Stimulated activated CD8-positive, alpha-beta memory T cell treated with anti-CD3 and anti-CD28 coated beads, Interleukin-7, amount 100 ng/mL, for 24 hours (primary cell): ENCODE measurements at regions not wholly inside any gene's neighbourhood (a gene's known extent, or its start where the extent isn't known, plus 50 kb on each side); places are given as distances from the start of the nearest gene placed in this dataset.
A peak's percentile ranks its signal among the peaks of the same experiment; 100 is the strongest.

Source experiments
- DNase-seq: peaks from one replicate; pipeline ENCODE4 v3.0.0-alpha.2; 2020; ENCODE audit warnings: low read depth

DNA sequence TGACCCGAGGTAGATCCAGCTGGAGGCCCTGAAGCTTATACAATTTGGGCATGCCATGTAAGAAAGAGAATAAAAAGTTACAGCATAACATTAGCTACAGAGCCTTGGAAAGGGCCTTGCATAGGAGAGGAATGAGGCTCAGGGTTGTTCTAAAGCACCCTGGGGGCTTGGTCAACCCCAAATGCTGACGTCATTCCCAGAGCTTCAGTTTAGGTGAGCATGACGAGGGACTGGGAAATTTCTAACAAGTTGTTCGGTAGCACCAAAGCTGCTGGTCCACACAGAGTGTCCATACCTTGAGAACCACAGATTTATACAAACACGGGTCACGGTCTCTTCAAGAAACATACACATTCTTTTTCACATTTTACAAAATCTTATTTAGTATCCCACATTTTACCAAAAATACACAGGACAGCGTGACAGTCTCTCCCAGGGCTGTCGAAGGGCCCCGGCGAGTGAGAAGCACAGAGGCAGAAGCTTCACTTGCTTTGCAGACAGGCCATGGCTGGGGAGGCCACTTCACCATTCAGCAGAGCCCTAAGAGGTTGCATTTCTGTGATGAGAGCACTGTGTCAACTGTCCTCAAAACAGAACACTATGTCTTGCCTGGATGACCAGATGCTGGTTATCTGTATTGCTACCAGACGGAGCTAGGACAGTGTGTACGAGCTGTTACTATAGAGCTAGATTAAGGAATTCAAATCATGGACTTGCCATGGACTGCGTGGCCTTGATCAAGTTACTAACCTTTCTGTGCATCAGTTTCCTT lies 68.2 kb upstream of the ARRDC4 start:
- DNase-seq: no peak

DNA sequence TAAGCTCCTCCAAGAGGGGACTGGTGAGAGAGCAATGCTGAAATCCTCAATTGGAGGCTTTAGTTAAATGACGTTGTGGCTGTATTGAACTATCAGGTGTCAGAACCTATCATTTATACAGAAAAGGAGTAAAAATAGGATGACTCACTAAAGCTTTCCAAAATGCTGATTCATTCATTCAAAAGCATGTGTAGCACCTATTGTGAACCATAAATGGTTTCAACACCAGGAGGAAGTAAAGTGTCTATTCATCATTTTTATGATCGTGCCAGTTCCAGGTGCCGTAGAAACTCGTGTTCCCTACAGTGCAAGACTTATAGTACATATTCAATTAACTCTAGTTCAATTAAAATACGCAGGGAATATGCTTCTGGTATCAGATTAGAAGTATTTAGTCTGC lies 66.5 kb upstream of the ARRDC4 start:
- no peak for DNase-seq

DNA sequence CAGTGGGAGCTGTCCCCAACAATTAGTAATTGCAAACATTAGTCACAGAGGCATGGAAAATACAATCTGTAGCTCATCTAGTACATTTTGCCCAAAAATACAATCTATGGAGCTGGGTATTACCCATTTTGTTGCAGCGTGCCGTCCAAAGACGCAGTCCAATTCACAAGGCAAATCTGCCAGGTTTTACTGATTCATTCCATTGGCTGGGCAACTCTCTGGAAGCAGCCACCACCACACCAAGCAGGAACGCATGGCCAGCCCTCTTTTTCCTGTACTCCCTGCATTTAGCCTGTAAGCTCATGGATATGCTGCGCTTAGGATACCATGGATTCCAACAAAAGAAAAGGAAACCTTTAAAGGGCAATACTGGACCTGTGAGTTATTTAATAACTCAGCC lies 60.5 kb upstream of the ARRDC4 start:
- DNase-seq: no peak

DNA sequence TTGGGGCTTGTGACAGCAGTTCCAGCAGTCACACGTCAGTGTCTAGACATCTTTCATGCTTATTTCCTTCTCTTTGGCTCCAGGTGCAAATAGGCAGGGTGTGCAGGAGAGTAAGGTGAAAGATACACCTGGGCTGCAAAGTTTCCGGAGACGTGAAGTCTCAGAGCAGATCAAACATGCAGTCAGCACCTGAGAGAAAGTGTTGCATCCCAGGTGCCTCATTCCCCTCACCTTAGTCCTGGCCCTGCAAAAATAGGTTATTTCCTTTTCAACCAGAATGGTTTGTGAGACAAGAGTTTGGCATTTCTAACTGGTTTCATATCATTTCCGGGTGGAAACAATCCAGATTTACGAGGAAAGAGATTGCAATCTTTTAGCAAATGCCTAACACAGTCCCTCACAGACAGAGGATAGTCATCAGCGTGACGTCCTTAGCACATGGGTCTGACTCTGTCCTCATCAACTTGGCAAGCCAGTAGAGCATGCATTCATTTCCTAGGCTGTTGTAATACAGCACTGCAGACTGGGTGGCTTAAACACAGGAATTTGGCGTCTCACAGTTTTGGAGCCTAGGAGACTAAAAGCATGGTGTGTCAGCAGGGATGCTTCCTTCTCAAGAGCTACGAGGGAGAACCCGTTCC lies 58.2 kb upstream of the ARRDC4 start:
- DNase-seq: no peak

DNA sequence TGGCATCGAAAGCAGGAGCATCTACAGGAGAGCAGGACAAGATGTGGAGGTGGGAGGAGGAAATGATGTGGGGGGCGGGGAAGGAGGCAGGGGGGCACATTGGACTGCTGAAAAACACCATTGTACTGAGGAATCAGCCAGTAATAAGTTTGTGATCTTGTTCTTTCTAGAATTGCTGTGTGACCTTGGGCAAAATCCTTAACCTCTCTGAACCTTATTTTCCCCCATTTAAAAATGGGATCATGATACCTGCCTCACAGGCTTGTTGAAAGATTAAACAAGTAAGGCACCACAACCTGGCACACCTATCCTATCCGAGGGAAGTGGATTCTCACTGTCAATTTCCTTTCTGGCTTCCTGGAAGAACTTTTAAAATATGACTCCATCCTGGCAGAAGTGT lies 56.9 kb upstream of the ARRDC4 start:
- no peak for DNase-seq

DNA sequence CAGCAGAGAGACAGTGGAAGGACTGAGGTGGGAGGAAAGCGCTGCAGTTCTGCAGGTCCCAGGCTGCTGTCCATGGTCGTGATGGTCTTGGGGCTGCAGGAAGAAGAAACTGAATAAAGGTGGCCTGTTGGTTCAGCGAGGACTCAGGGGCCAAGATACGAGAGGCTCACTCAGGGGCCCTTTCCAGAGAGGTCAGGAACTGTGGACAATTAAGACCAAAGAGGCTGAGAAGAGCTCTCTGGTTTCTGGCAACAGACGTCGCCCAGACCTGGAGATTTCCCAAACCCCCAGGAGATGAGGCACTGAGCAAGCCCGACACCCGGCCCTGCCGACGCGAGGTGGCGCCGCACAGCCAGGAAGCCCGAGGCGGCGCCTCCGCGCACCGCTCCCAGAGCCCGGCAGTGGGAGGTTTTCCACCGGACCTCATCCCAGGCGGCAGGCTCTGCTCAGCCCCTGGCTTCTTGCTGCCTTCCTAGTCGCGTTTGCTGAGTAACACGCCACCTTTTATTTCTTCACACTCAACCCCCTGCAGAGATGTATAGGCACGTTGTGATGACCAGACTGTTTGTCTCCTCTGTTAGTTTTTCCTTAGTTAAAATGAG lies 56.4 kb upstream of the ARRDC4 start:
- DNase-seq: no peak

DNA sequence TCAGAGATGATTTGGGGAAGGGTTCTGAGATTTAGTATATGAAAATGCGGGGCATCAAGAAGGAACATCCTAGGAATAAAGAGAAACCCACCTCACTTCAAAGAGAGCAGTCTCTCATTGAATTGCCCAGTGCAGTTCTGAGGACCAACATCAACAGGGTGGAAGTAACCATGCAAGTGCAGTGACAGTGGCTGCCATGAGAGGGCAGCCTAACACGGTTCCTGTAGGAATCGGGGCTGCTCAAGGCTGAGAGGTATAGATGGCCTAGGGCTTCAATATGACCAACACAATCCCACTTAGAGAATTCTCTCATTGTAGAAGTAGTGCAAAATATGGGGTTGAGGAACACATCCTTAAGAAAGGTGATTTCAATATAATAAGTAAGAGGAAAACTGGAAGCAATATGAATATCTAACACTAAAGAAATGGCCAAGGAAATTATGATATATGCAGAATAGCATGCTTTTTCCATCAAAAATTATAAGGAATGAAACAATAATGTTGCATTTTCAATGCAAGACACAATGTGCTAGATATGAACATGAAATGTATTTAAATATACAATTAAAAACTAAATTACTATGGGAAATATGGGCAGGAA lies 51.1 kb upstream of the ARRDC4 start:
- DNase-seq: peak; percentile 12
